Pulmonary artery endothelial cell (primary cell): ENCODE measurements at regions not wholly inside any gene's neighbourhood (a gene's known extent, or its start where the extent isn't known, plus 50 kb on each side); places are given as distances from the start of the nearest gene placed in this dataset.

Experiments
- DNase-seq: peaks from one replicate; pipeline ENCODE4 v3.0.0-alpha.2; 2011; ENCODE audit warnings: low read depth, low spot score

DNA sequence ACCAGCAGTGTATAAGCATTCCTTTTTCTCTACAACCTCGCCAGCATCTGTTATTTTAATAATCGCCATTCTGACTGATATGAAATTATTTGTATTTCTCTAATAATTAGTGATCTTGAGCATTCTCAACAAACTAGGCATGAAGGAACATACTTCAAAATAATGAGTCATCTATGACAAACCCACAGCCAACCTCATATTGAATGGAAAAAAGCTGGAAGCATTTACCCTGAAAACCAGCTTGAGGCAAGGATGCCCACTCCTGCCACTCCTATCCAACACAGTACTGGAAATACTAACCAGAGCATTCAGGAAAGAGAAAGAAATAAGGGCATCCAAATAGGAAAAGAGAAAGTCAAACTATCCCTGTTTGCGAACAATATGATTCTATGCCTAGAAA is 390.6 kb upstream of the ID4 start:
- DNase-seq: no peak

GRCh38 chr6:19450651-19451050 is 386.5 kb upstream of the ID4 start:
- DNase-seq: no peak

GRCh38 chr6:19452495-19452894 is 384.7 kb upstream of the ID4 start:
- DNase-seq: no peak

DNA sequence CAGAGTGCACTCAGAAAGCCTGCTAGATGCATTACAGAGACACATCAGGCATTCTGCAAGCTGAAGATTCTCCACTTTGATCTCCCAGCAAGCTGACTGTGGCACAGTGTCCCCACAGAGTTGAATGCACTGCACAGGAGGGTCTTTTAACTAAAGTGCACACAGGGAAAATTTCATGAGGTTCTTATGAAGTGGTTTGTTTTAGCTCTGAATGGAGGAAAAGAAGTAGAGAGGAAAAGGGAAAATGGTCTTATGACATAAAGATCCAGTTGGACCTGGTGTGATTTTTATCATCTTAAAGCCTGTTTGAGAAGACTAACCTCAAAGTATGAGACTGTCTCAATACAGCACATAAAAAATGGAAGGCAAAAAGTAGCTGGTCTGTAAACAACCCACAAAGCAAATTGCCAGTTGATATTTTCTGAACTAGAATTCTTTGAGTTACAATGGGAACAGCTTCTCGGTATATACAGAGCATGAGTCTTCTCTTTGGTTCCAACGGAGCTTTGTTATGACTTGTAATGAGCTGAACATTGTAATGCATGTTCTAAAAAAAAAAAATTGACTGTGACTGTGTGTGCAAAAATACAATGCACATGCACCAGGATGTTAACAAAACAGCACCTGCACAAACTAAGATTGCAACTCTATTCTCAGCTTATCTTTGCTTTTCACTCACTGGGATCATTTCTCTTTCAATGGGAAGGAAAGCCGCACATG is 383.0 kb upstream of the ID4 start:
- no peak for DNase-seq

- no peak for DNase-seq
Observed at GRCh38 chr6:19454721-19455392, 382.3 kb upstream of the ID4 start.

DNA sequence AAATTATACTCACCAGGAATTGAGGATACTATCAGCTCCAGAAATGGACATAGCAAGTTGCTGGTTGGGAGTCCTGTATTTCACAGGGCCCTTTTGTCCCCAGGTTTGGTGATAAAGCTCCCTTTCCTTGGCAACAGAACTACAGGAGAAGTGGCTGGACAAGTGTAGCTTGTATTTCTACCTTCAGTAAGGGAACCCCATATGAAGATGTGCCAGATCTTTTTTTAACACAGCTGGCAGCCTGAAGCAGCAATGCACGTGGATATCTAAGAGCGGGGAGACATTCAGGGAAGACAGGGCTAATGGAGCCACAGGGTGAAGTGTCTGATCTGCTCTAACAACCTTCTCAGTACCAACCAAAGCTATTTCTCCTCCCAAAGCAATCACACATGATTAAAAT is 373.9 kb upstream of the ID4 start:
- no peak for DNase-seq

- no peak for DNase-seq
Observed at GRCh38 chr6:19463925-19464324, 373.2 kb upstream of the ID4 start.

GRCh38 chr6:19465256-19465655 is 371.9 kb upstream of the ID4 start:
- no peak for DNase-seq

GRCh38 chr6:19465760-19466159 is 371.4 kb upstream of the ID4 start:
- no peak for DNase-seq

DNA sequence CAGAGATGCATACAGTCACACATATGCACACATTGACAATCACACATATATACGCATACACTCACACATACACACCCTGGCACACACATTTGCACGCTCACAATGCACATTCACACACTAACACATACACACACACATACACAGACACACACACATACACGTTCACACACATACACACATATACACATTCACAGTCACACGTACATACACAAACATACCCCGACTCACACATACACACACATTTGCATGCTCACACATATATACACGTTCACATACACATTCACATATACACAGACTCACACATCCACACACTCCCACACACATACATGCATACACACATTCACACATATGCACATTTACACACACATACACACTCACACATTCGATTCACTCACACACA is 366.8 kb upstream of the ID4 start:
- no peak for DNase-seq

DNA sequence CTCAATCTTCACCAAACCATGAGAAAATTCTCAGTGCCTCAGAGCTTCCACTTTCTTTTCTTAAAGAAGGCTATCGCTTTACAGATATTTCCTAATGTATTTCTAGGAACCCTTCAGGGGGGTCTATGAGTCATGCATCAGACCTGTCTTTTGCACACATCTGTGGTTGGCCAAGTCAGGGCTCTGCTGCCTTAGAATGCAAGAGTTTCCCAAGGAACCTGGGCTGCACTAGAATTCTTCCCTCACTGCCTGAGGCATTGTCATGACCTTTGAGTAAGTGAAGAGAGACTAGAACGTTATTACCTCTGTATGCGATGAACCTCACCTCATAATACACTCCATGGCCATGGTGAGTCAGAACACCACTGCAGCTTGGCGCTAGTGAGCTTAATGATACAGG is 365.0 kb upstream of the ID4 start:
- DNase-seq: no peak

- DNase-seq: no peak
Observed at GRCh38 chr6:19472850-19473249, 364.3 kb upstream of the ID4 start.

DNA sequence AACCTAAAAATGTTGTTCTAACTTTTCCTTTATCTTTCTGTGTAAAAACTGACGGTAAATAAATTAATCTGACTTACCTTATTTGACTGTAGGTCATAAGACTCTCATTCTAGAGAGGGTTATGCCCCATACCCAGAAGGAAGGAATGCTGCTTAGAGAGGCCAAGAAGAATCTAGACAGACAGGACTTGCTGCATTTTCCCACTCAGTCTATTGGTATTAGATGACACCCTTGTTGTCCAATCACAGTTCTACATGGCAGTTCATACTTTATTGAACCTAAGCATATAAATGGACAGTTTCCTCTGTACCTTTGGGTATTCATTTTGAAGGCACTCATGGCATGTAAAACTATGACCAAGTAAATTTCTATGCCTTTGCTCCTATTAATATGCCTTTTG is 359.6 kb upstream of the ID4 start:
- DNase-seq: no peak

DNA sequence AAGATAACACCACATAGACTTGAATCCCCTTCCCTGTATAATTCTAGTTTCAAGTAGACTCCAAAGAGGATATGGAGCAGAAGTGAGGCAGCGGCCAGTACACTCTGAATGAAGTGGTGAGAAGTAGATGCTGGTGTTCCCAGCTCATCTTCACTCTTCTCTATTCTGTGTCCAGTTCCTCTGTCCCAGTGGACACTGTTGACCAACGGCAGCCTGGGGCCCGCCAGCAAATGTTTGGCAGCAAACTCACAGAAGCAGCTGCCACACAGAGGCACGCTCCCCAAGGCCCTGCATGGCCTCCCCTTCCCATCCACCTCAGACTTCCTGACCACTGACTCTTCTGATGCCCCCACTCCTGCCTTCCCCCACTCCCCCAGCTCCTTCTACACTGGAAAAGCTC is 358.9 kb upstream of the ID4 start:
- no peak for DNase-seq

- DNase-seq: no peak
Observed at GRCh38 chr6:19478992-19479391, 358.2 kb upstream of the ID4 start.

- DNase-seq: no peak
Observed at GRCh38 chr6:19479551-19479950, 357.6 kb upstream of the ID4 start.

DNA sequence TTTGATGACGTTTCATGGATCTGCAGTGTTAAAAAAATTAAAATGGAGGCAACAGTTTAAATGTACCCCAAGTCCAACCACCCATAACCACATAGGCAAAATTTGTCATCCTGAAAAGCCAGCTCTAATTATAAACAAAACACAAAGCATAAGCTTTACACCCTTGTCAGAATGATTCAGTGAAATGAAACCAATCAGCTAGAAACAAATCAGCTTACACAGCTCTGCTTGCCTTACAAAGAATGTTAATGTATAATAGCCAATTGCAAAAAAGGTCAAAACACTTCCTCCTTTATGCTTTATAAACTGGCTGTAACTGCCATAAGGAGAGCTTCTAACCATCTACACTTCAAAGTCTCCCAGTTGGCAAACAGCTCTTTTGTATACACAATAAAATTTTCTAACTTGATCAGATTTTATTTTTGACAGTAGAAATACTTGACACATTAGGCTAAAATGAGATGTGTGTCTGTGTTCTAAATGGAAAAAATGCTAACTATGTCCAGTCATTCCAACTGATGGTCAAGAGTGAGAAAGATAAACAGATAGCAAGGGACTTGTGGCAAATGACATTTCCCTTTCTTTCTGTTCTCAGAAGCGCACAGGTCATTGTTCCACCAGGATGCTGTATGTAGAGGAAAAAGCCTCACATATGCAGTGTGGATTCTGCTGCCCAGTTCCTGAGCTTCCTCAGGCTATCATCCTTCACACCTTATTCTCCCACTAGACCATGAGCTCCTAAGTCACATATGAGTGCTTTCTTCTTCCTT is 344.3 kb upstream of the ID4 start:
- DNase-seq: no peak

DNA sequence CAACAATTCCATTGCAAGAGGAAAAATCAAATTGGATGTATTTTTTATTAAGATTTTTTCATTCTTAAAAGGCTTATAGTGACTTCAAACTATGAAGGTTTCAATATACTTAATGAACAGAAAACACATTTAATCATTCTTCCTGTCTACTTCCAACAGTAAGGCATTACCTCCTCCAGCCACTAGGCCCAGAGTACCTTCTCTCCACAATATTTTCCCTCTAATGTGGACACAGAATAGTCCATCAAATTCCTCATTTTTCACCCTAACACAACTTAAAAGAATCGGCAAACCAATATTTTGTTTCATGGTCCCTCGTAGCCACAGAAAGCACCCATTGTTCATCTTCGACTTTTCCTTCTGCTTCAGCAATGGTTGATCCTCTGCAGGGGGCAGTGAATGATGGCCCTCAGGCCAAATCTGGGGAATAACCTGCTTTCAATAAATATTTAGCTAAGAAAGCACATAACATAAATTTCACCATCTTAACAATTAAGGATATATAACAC is 335.4 kb upstream of the ID4 start:
- no peak for DNase-seq

- no peak for DNase-seq
Observed at GRCh38 chr6:19502301-19502700, 334.9 kb upstream of the ID4 start.

DNA sequence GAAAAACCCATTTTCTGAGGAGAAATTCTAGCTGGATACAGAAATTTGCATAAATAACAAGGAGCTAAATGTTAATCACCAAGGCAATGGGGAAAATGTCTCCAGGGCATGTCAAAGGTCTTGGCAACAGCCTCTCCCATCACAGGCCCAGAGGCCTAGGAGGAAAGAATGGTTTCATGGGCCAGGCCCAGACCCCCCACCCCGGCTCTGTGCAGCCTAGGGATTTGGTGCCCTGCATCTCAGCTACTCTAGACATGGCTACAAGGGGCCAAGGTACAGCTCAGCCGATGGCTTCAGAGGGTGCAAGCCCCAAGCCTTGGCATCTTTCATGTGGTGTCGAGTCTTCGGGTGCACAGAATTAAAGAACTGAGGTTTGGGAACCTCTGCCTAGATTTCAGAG is 321.2 kb upstream of the ID4 start:
- no peak for DNase-seq

DNA sequence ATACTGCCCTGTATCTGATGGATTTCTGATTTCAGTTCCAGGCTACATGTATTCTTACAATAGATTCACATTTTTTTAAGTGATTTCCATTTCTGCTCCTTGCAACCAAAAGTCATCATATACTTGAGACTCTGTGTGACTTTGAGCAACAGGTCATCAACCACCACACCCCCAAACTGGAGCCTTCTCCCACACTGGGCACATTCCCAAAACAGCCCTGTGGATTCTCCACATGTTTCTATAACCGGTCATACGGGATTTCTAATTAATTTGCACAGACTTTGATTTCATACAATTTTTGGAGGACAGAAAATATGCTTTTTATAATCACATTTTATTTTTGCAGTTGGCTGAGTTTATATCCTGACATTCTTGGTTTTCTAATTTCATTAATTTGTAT is 317.2 kb upstream of the ID4 start:
- DNase-seq: no peak

- DNase-seq: no peak
Observed at GRCh38 chr6:19524366-19525186, 312.6 kb upstream of the ID4 start.
